Lung (tissue), 11 donors: ENCODE measurements at regions not wholly inside any gene's neighbourhood (a gene's known extent, or its start where the extent isn't known, plus 50 kb on each side); places are given as distances from the start of the nearest gene placed in this dataset.
A peak's percentile ranks its signal among the peaks of the same experiment; 100 is the strongest.

Experiments used
- ATAC-seq: fragments of 200-7000 bp; cut with Tn5 transposase; one replicate; pipeline ENCODE4 v1.9.1; 2020; ENCODE audit warnings: moderate number of reproducible peaks; ENCODE audit not compliant: insufficient read depth, low FRiP score
- DNase-seq, 3 donors: peaks; one replicate each; pipeline ENCODE4 v3.0.0-alpha.2; 2013 to 2017
- H3K27ac ChIP-seq, 2 donors: one replicate each; pipeline ENCODE4 v1.5.1; 2013; ENCODE audit warnings: mild to moderate bottlenecking in 2 of 2, moderate library complexity in 2 of 2, control low read depth in 1 of 2, inconsistent platforms in 1 of 2, low read depth in 1 of 2, low read length in 1 of 2
- H3K27me3 ChIP-seq, 3 donors: one replicate each; pipeline ENCODE4 v1.5.1; 2013; ENCODE audit warnings: low read length in 2 of 3; ENCODE audit not compliant: control insufficient read depth in 3 of 3, insufficient read depth in 3 of 3
- H3K36me3 ChIP-seq, 4 donors: one replicate each; pipeline ENCODE4 v1.5.1; 2013; ENCODE audit warnings: low read length in 4 of 4, mild to moderate bottlenecking in 1 of 4, moderate library complexity in 1 of 4; ENCODE audit not compliant: control insufficient read depth in 4 of 4, insufficient read depth in 4 of 4
- H3K4me1 ChIP-seq, 5 donors: one replicate each; pipeline ENCODE4 v1.5.1; 2013; ENCODE audit warnings: low read length in 5 of 5, mild to moderate bottlenecking in 2 of 5, moderate library complexity in 1 of 5; ENCODE audit not compliant: control insufficient read depth in 5 of 5, insufficient read depth in 5 of 5
- H3K4me3 ChIP-seq: one replicate; pipeline ENCODE4 v1.5.1; 2013; ENCODE audit warnings: mild to moderate bottlenecking, control low read depth, moderate library complexity
- H3K9ac ChIP-seq, 2 donors: one replicate each; pipeline ENCODE4 v1.5.1; 2013; ENCODE audit warnings: low read length in 2 of 2, control low read depth in 1 of 2; ENCODE audit not compliant: insufficient read depth in 1 of 2
- H3K9me3 ChIP-seq, 4 donors: one replicate each; pipeline ENCODE4 v1.5.1; 2013; ENCODE audit warnings: low read length in 3 of 4, mild to moderate bottlenecking in 1 of 4, moderate library complexity in 1 of 4; ENCODE audit not compliant: control insufficient read depth in 4 of 4, insufficient read depth in 3 of 4
- CTCF ChIP-seq: IDR thresholded peaks from 2 replicates; pipeline ENCODE4 v1.5.1; 2012; ENCODE audit warnings: mild to moderate bottlenecking; ENCODE audit errors: control extremely low read depth, extremely low read depth
- WGBS, 2 donors: extraction: QIAGEN DNeasy Blood & Tissue Kit; methylation state at CpG; one replicate each; pipeline ENCODE4 v1.1.7; 2013; 5-methylcytosine and 5-hydroxymethylcytosine counted together
- donor health status: control.
- donor health status: control.
- donor health status: Bipolar disorder and iron deficiency.
- donor health status: healthy.
- donor health status: DM: yes; HTN: yes; CAD: no.

GRCh38 chr20:40587038-40587437 is 102.0 kb downstream of the MAFB start:
- ATAC-seq (no peak), DNase-seq (no peak)
- peaks cover 0 to 6% (median 1%) of the 10 kb centered on the region in 4 donors for H3K9me3 ChIP-seq
- no peaks in the 10 kb centered on the region for H3K27me3 ChIP-seq
- peaks cover 0 to 25% (median 6%) of the 10 kb centered on the region in 5 donors for H3K4me1 ChIP-seq
- 74 to 90% methylated on average over 7 of the region's 7 CpGs for WGBS, 2 donors
- no peak overlapping the region for H3K9ac ChIP-seq
- no peaks in the 10 kb centered on the region for H3K36me3 ChIP-seq
- H3K27ac ChIP-seq: no peak overlapping the region
- no peak overlapping the region for H3K4me3 ChIP-seq
- no peak for TF ChIP-seq CTCF

GRCh38 chr20:40584130-40584809 is 104.8 kb downstream of the MAFB start:
- TF ChIP-seq CTCF: no peak
- ATAC-seq: no peak
- no peaks in the 10 kb centered on the region for H3K36me3 ChIP-seq
- no peaks in the 10 kb centered on the region for H3K27me3 ChIP-seq
- peak; percentile 71 to 86 (median 84) for DNase-seq
- no peak overlapping the region for H3K4me3 ChIP-seq
- H3K27ac ChIP-seq: no peak overlapping the region
- peaks cover 0 to 3% (median 1%) of the 10 kb centered on the region in 4 donors for H3K9me3 ChIP-seq
- H3K9ac ChIP-seq: no peak overlapping the region
- WGBS, 2 donors: 70 to 84% methylated on average over 3 of the region's 3 CpGs
- H3K4me1 ChIP-seq: peaks cover 0 to 25% (median 6%) of the 10 kb centered on the region in 5 donors

DNA sequence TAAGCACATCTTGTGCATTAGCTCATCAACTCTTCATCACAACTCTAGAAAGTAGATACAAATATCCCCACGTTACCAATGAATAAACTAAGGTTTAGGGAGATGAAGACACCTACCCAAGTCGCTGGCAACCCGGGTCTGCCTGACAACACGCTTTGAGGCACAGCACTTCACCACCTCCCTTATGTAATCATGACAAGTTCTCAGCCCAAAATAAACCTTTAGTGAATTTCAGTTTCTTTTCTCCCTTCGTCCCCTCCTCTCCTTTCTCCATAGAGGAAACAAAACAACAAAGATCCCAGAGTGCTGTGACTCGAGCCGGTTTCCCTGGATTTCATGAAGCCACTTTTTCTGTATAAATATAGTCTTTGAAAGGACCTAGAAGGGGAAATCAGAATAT is 105.4 kb downstream of the MAFB start:
- ATAC-seq (no peak), DNase-seq (no peak)
- 76 to 77% methylated on average over 7 of the region's 7 CpGs for WGBS, 2 donors
- Histone ChIP-seq H3K36me3 (no peaks in the 10 kb centered on the region), H3K27ac (no peak overlapping the region), H3K4me3 (no peak overlapping the region), H3K9ac (no peak overlapping the region), H3K9me3 (peaks cover 0 to 3% (median under 1%) of the 10 kb centered on the region in 4 donors), H3K27me3 (no peaks in the 10 kb centered on the region), H3K4me1 (peaks cover 0 to 25% (median 6%) of the 10 kb centered on the region in 5 donors)
- TF ChIP-seq CTCF: no peak

DNA sequence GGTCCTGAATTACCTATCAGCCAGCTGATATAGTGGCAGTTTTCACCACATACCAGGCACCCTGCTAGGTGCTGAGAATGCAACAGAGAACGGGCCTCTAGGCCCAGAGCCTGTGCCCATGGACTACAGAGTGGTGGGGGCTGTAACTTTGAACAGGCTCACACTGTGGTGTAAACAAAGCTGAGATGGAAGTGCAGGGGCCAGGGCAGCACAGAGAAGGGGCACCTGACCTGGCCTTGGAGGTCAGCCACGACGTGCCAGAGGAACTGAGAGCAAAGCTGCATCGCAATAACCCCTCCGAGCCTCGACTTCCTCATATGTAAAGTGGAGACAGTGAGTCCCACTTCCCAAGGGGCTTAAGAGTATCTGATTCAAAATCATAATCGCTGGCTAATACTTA is 105.8 kb downstream of the MAFB start:
- H3K9ac ChIP-seq: no peak overlapping the region
- no peak for ATAC-seq
- no peaks in the 10 kb centered on the region for H3K36me3 ChIP-seq
- no peaks in the 10 kb centered on the region for H3K27me3 ChIP-seq
- 52 to 77% methylated on average over 7 of the region's 7 CpGs for WGBS, 2 donors
- peaks cover 0 to 4% (median 0%) of the 10 kb centered on the region in 4 donors for H3K9me3 ChIP-seq
- no peak overlapping the region for H3K4me3 ChIP-seq
- DNase-seq: no peak
- no peak overlapping the region for H3K27ac ChIP-seq
- TF ChIP-seq CTCF: no peak
- H3K4me1 ChIP-seq: peaks cover 0 to 25% (median 6%) of the 10 kb centered on the region in 5 donors
